ENCODE measurements at regions not wholly inside any gene's neighbourhood (a gene's known extent, or its start where the extent isn't known, plus 50 kb on each side); places are given as distances from the start of the nearest gene placed in this dataset.

DNA sequence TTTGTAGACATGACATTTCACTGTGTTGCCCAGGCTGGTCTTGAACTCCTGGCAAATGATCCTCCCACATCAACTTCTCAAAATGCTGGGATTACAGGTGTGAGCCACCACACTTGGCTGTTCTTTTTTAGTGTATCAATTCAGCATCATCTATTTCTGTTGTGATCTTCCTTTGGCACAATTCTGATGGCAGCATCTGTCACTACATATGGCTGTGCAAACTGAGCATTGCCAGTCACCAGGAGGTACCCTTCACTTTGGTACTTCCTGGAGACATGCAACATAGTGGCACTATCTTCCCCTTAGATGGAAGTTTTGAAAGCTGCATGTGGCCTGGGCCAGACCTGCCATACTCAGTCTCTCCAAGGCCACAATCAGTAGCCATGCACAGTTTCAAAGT is 467.1 kb upstream of the TMPO start:
- TF ChIP-seq, protein P1, sequence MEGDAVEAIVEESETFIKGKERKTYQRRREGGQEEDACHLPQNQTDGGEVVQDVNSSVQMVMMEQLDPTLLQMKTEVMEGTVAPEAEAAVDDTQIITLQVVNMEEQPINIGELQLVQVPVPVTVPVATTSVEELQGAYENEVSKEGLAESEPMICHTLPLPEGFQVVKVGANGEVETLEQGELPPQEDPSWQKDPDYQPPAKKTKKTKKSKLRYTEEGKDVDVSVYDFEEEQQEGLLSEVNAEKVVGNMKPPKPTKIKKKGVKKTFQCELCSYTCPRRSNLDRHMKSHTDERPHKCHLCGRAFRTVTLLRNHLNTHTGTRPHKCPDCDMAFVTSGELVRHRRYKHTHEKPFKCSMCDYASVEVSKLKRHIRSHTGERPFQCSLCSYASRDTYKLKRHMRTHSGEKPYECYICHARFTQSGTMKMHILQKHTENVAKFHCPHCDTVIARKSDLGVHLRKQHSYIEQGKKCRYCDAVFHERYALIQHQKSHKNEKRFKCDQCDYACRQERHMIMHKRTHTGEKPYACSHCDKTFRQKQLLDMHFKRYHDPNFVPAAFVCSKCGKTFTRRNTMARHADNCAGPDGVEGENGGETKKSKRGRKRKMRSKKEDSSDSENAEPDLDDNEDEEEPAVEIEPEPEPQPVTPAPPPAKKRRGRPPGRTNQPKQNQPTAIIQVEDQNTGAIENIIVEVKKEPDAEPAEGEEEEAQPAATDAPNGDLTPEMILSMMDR (IDR thresholded peaks at IDR 0.05 in 4 of 5, conservative IDR thresholded peaks at IDR 0.05 in 1 of 5) = no peak
- no peak for TF ChIP-seq POLR2A (IDR thresholded peaks at IDR 0.05)
